ENCODE measurements at regions not wholly inside any gene's neighbourhood (a gene's known extent, or its start where the extent isn't known, plus 50 kb on each side); places are given as distances from the start of the nearest gene placed in this dataset.

DNA sequence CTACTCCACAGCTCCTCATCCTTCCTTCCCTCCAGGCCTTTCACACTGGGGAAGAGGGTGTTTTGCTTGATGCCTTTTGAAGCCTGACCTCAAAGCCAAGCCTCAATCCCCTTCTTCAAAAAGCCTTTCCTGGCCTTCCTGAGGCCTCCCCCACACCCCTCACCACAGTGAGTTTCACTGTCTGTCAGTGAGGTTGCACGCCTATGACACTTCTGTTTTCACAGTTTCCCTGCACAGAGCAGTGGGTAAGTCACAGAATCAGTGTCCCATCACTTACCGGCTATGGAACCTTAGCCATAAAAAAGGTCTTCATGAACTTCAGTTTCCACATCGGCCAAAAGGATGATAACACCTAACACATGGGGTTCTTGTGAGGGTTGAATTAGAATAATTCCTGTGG, 371.4 kb downstream of the UQCRFS1 start:
- DNase-seq (ENCODE audit: low spot score): no peak

- DNase-seq (ENCODE audit: low spot score): no peak
These were observed 372.1 kb downstream of the UQCRFS1 start for GRCh38 chr19:28840891-28841290.

DNA sequence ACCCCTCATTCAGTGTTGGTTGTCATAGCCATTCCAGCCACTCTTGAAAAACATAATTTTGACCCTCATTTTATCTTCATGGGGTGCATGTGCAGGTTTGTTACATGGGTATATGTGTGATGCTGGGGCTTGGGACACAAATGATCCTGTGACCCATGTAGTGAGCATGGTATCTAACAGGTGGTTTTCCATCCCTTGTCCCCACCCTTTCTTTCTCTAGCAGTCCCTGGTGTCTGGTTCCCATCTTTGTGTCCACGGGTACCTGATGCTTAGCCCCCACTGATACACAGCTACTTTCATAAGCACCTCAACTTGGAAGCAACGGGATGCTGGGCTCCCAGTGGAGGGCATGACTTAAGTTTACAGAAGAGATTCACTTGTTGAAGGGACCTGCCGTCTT, 373.5 kb downstream of the UQCRFS1 start:
- DNase-seq (ENCODE audit: low spot score): no peak

DNA sequence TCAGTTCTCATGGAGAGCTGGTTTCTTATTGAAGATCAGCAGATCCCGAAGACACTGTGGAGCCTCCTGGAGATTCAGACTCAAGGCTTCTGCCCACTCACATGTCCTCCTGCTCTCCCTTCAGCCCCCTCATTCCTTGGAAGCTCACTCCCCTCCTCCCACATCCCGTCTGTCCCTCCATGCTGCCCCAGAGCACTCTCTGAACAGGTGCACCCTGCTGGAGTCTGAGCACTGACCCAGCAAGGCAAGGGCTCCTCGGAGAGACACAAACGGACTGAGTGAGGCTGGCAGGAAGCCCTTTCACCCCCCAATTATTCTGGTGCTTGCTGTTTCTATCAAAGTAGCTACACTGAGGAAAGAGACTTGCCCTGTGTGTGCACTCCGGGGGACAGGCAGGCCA, 374.0 kb downstream of the UQCRFS1 start:
- DNase-seq (ENCODE audit: low spot score): no peak

DNA sequence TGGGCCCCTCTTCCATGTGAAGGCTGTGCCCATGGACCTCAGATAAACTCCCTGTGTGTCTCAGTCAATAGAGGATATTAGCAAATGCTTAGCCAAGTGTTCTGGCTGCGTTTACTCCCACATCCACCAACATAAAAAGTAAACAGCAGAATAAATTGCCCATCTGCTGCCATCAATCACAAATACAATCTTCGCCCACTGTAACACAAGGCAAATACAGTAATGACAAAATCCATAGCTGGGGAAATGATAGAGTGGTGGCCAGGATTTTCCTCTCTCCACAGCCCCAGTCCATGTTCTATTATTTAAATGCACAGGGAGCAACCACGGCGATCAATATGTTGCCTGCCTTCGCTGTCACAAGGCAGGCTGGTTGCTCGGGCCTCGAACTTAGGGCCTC, 376.5 kb downstream of the UQCRFS1 start:
- no peak for DNase-seq (ENCODE audit: low spot score)

DNA sequence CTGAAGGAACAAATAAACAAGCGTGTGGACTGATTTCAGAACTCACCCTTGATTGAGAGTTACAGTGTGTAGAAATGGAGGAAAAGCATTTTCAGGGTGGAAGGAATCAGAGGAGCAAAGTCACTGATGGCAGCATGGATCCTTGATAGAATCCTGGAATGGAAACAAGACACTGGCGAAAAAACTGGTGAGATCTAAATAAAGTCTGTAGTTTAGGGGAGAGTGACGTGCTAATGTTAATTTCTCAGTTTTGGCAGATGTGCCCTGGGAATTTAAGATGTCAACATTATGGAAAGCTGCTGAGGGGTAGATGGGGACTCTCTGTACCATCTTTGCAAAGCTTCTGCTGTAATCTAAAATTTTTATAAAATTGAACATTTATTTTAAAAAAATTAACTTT, 378.0 kb downstream of the UQCRFS1 start:
- no peak for DNase-seq (ENCODE audit: low spot score)

- DNase-seq (ENCODE audit: low spot score): no peak
These were observed 381.5 kb downstream of the UQCRFS1 start for GRCh38 chr19:28831462-28831861.

GRCh38 chr19:28829762-28830161, 383.2 kb downstream of the UQCRFS1 start:
- no peak for DNase-seq (ENCODE audit: low spot score)

GRCh38 chr19:28829359-28829758, 383.6 kb downstream of the UQCRFS1 start:
- DNase-seq (ENCODE audit: low spot score): no peak

GRCh38 chr19:28828276-28828870, 384.6 kb downstream of the UQCRFS1 start:
- no peak for DNase-seq (ENCODE audit: low spot score)

DNA sequence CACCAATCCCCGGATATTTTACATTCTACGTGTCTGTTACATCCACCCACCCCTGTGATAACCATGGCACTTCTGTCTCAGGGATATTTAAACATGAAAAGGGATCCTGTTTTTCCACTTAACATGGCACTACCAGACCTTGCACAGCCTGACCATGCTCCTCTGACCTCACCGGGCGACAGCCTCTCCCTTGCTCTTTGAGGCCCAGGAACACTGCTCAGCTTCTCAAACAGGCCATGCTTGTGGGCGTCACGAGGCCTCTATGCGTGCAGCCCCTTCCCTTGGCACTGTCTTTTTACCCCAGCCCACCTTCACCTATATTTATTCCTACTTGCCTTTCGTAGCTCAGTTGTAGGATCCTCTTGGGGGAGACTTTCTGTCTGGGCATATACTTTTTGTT, 385.6 kb downstream of the UQCRFS1 start:
- DNase-seq (ENCODE audit: low spot score): no peak

- no peak for DNase-seq (ENCODE audit: low spot score)
These were observed 389.5 kb downstream of the UQCRFS1 start for GRCh38 chr19:28823338-28823961.

DNA sequence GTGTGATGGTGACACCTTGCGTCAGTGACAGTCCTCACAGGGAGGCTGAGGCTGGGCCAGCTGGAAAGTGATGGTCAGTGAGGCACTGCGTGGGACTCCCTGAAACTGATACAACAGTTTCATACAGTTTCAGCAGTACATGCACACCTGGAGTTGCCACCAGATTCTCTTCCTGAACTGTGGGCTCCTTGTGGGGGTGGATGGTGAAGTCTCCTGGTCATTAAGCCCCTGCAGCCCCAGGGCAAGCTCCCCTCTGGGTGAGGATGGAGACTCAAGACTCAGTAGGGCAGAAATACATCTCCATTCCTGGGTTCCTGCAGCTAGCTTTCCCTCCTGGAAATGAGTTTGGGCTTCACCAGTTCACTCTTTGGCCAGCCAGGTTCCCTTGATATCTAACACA, 392.7 kb downstream of the UQCRFS1 start:
- DNase-seq (ENCODE audit: low spot score): no peak

- no peak for DNase-seq (ENCODE audit: low spot score)
These were observed 397.7 kb downstream of the UQCRFS1 start for GRCh38 chr19:28815257-28815656.

DNA sequence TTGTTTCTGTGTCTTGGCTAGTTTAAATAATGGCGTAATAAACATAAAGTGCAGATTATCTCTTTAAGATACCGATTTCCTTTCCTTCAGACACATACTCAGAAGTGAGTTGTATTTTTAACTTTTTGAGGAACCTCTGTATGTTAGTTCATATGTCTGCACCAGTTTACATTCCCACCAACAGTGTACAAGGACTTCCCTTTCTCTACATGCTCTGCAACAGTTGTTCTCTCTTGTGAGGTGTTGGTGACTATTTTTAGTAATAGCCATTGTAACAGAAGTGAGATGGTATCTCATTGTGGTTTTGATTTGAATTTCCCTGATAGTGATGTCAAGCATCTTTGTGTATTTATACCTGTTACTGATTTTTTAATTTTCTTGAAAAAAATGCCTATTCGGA, 418.6 kb downstream of the UQCRFS1 start:
- no peak for DNase-seq (ENCODE audit: low spot score)

DNA sequence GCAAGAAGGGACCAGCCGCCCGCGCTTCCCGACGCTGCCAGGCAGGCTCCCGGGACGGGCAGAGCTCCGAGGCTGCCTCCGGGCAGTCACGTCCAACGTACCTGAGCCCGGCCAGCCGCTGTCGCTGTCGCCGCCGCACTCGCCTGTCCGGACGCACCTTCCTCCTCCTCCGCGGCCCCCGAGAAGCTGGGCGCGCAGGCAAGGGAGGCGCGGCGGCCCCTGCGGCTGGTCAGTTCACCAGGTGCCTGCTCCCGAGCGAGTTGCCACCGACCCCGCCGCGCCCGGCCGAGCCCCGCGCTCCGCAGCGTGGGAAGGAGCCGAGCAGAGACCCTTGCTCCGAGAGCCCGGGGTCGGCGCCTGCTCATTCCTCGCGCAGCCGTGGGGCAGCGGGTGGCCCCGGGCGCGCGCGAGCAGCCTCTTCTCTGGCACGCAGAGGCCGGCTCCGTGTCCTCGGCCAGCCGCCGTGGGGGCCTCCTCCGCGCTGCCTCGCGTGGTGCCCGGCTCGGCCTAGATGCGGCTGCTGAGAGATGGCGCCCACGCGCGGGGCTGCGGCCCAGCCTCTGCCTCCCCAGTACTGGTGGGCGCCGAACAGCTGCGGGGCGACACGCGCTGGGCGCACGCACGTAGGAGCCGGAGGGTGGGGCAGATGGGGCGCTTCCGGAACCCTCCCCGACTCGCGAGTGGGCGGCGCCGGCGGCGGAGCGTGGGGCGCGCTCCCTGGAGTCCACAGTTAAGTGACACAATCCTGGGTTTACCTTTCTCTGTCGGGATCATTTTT, 419.4 kb downstream of the UQCRFS1 start:
- no peak for DNase-seq (ENCODE audit: low spot score)

DNA sequence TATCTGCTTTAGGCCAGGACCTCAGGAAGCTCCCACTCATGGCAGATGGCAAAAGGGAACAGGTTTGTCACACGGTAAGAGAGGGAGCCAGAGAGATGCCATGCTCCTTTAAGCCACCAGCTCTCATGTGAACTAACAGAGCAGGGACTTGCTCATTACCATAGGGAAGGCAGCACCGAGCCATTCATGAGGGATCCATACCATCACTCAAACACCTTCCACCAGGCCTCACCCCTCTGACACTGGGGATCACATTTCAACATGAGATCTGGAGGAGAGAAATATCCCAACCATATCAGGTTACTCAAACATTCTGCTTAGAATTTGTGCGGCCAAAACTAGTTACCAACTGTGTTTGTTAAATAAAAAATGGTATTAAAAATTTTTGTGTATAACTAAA, 427.0 kb downstream of the UQCRFS1 start:
- DNase-seq (ENCODE audit: low spot score): no peak

- DNase-seq (ENCODE audit: low spot score): no peak
These were observed 448.9 kb downstream of the UQCRFS1 start for GRCh38 chr19:28764066-28764465.

DNA sequence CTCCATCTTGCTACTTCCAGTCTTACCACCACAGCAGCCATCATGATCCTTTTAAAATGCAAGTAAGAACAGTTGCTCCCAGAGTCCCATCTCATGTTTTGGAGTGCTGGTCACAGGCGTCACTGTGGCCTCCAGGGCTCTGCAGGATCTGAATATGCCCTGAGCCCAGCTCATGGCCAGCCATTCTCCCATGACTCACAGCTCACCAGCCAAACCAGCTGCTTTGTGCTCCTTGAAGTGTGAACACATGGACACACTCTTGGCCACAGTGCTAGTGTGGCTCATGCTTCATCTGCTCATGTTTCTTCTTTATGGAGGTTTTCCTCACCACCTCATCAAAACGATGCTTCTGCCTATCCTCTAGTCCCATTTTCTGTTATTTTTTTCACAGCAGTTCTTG, 466.5 kb downstream of the UQCRFS1 start:
- DNase-seq (ENCODE audit: low spot score): no peak

DNA sequence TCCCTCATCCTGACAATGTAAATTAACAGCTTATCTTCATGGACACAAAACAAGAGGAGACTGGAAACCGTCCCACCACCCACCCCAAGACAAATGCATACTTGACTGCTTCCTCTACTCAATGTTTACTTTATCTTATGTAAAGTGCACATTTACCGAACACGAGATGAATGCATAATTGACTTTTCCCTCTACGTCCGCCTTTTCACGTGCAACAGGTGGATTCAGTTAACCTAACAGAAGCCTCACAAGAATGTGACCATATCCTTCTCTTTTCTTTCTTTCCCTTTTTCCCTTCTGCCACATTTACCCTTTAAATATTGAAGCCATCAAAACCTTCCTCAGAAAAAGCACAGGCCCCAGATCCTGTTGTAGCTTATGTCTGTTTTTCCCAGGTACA, 468.0 kb downstream of the UQCRFS1 start:
- DNase-seq (ENCODE audit: low spot score): no peak

DNA sequence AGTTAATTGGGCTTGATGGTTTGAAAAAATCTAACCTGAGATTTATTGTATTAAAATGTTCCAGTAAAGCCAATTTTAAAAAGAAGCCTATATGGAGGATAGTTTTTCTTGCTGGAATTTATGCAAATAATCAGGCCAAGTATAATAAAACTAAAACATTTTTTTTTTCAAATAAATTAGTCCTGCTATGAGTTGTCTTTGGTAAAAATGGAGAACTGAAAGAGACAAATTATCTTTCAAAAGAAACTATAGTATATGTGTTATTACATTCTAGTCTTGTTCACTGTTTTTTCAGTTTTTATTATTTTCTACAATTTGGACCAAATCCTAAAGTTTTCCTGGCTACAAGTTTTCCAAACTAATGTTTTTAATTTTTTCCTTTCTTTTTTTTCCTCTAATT, 468.9 kb downstream of the UQCRFS1 start:
- DNase-seq (ENCODE audit: low spot score): no peak

- DNase-seq (ENCODE audit: low spot score): peak; percentile 16
These were observed 475.7 kb downstream of the UQCRFS1 start for GRCh38 chr19:28737021-28737895.

DNA sequence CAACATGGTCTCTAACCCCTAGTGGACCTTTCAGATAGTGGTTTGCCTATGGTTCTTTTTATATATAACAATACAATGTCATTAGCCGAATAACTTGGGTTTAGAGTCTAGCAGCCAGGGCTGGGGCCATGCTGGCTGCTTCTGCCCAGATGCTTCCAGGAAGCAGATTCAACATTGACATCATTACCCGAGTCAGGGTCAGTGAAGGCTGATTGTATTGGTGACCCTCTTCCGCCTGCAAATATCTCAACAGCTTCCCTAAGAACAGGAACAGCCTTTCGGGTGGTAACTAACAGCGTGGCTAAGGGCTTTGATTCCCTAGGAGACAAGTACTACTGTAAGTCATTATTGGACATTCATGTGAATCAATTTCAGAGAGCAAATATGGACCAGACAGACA, 476.4 kb downstream of the UQCRFS1 start:
- DNase-seq (ENCODE audit: low spot score): no peak
